HK-2 (cell line): ENCODE measurements at regions not wholly inside any gene's neighbourhood (a gene's known extent, or its start where the extent isn't known, plus 50 kb on each side); places are given as distances from the start of the nearest gene placed in this dataset.

Experiments
- DNase-seq: peaks from one replicate; pipeline ENCODE4 v3.0.0-alpha.2; 2018; ENCODE audit not compliant: unreplicated experiment

DNA sequence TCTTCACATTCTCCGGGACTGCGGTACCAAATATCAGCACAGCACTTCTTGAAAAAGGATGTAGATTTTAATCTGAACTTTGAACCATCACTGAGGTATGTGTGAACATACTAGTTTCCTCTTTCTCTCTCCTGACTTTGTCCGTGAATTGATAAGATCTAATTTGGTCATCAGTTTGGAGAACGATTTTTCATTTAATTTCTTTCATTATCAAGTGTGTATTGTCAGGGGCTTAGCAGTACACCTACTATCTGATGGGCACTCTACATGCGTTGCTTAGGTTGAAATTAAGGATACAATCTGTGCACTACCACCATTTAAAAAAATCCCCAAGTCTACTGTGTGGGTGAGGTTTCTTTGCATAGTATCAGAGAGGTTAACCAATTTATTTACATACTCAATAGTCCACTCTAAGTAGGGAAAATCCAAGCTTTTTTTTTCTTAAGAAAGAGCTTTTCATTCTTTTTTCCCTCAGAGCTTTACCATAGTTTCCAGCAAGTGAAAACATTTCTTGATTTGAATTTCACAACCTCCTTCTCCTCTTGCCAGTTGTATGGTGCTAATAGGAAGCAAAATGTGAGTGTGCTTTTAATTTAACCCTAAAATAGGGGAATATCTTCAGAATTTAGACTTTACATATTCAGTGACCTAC lies 105.4 kb upstream of the ESR1 start:
- no peak for DNase-seq

GRCh38 chr6:151702851-151703658 lies 104.4 kb upstream of the ESR1 start:
- DNase-seq, result no peak

DNA sequence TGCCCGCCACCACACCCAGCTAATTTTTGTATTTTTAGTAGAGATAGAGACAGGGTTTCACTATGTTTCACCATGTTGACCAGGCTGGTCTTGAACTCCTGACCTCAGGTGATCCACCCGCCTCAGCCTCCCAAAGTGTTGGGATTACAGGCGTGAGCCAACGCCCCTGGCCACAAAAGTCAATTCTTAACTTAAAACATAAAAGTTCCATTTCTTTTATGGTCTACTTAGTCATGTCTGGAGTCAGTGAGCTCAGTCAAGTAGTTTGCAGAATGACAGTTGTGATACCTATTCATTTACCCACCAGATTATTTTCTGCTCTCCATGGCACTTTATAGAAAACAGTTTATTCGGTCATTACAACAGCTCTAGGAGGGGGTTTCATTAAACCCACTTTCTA lies 103.1 kb upstream of the ESR1 start:
- DNase-seq, result no peak

DNA sequence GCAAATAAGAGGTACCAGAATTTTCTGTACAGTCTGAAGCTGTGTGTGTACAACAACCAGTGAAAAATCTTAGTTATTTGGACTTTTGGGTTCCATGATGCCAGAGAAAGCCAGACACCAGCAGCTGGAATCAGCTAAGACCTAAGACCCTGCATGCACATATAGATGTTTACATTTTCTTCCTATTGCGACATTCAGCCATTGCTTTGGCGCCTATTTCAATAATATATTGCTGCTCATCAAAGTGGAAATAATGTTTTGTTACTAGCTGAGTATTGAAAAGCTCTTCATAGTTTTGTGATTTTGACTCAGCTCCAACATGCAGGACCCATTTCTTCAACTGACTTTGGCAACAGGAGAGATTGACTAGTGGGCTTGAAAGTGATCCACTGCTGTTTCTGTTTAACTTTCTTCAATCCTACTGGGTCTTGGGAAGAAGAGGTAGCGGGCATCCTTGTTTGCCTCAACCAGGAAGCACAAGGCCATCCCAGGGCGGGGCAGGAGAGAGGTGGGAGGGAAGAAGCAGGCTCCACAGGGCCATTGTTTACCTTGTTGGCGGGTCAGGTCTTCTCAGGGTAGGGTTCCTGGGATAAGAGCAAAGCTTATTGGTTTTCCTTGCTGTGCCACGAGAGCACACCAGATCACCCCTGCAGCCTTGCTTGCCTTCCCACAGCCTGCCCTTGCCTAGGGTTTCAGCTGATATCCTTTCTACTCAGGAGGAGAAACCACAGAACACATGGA lies 101.3 kb upstream of the ESR1 start:
- no peak for DNase-seq

DNA sequence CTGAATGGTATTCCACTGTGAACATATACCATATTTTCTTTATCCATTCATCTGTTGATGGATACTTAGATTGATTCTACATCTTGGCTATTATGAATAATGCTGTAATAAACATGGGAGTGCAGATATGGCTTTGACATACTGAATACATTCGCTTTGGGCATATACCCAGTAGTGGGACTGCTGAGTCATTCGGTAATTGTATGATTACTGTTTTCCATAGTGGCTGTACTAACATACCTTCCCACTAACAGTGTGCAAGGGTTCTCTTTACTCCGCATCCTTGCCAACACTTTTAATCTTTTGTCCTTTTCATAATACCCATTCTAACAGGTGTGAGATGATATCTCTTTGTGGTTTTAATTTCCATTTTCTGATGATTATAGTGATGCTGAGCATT lies 98.2 kb upstream of the ESR1 start:
- DNase-seq, result no peak

DNA sequence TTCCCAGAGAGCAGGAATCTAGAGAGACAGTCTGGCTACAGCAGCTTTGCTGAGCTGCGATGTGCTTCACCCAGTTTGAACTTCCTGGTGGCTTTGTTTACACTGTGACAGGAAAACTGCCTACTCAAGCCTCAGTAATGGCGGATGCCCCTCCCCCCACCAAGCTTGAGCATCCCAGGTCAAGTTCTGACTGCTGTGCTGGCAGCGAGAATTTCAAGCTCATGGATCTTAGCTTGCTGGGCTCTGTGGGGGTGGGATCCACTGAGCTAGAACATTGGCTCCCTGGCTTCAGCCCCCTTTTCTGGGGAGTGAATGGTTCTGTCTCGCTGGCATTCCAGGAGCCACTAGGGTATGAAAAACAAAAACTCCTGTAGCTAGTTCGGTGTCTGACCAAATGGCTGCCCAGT lies 91.0 kb upstream of the ESR1 start:
- DNase-seq, result no peak

- DNase-seq, result no peak
These were observed 88.4 kb upstream of the ESR1 start for GRCh38 chr6:151719070-151719469.

DNA sequence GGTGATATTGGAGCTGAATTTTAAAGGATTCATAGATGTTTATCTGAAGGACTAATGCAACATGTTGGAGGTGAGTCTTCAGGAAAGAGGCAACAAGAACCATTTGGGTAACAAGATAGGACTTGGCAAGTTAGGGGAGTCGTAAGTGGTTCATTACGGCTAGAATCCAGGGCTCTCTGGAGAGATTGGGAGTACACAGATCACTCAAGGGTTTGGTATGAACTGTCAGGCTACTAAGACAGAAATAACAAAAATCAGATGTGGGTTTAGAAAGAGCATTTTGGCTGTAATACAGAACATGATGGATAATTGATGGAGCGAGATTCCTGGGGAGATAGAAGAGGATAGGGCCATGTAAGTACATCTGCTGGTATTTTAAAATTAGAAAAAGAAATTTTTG lies 86.3 kb upstream of the ESR1 start:
- no peak for DNase-seq

DNA sequence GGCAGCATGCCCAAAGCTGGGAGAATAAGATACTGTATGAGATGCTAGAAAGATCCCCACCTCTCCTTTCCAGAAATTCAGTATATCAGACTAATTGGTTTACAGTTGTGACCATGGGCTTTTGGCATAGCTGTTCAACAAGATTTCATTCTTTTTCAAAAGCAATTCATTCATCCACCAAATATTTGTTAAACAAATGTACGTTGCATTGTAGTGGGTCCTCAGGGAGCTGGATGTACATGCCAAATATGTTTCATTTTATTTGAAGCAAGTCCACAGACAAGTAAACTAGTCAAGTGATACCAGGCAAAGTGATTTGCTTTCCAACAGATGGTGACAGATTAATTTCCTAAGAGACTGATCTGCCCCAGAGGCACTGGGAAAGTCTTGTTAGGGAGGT lies 85.8 kb upstream of the ESR1 start:
- no peak for DNase-seq

DNA sequence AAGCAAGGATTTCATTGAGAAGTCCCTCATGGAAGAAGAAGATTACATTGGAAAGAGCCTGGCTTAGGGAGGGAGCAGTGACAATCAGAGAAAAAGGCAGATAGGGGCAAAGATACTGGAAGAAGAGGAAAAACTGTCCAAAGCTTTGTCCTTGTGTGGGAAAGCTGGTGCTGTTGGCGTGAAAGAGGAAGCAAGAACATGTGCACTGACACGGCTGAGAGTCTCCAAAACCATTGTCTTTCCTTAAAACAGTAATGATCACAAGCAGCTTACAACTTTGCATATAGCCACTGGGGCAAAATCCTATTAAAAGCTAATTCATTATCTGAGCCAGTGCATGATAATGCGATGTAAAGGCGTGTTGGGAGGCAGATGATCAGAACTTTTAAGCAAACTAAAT lies 85.1 kb upstream of the ESR1 start:
- no peak for DNase-seq

- DNase-seq, result no peak
These were observed 84.3 kb upstream of the ESR1 start for GRCh38 chr6:151723152-151723551.

DNA sequence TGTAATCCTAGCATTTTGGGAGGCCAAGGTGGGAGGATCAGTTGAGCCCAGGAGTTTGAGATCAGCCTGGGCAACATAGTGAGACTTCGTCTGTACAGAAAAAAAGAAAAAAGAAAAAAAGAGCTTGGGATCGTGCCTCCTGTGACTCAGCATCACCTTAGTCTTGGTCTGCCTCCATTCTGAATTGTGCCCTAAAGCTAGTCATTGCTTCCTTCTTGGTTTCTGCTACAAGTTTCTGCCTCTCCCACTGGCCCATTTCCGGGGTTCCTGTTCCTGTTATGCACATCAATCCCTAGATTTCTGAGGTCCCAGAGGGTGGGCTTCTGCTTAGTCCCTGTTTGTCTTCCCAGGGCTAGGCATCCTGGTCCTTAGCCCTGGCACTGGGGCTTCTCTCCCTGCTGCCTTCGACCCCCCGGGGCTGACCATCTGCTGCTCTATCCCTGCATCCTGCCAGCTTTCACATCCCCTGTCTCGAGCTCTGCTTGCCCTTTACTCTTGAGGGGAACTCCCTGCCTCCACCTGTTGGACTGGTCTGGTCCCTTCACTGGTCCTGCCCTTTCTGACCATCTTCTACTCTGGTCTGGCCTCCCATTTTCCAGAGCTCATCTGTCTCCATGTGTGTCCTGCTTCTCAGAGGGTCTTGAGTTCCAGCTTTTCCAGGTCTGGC lies 77.5 kb upstream of the ESR1 start:
- no peak for DNase-seq

GRCh38 chr6:151730496-151730870 lies 77.0 kb upstream of the ESR1 start:
- no peak for DNase-seq

GRCh38 chr6:151731313-151731712 lies 76.2 kb upstream of the ESR1 start:
- DNase-seq, result no peak

DNA sequence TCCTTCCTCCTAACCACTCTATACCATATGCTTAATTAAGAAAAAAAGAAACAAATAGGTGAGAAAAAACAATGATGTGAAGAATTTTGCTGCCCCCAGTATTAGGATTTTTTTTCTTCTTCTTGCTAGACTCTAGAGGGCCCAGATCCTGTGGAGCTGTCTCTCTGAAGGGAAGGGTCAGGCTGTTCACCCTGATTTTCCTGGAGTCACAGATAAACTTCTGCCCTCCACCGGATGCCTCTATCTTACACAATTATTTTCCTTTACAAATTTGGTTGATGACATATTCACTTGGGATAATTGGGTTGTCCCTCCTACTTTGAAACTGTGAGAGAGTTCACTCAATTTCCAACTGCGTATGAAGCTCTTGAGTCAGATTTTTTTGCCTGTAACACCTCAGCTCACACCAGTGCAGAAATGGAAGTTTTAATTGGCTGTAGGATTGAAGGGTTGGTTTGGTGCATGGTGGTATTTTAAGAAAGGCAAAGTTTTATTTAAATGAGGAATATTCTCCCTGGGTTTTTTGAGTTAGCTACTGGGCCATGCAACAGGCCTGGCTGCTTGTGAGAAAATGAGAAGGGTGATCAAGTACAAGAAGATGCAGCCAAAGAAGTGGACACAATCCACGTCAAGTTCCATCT lies 73.7 kb upstream of the ESR1 start:
- no peak for DNase-seq

DNA sequence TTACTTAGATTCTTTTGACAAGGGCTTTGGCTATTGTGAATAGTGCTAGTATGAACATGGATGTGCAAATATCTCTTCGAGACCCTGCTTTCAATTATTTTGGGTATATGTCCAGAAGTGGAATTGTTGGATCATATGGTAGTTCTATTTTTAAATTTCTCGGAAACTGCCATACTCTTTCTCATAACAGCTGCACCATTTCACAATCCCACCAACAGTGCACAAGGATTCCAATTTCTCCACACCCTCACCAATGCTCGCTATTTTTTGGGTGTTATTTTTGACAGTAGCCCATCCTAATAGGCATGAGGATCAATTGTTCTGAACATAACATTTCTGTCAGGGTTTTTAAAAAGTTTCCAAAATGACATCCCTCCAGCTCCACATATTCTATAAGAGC lies 69.2 kb upstream of the ESR1 start:
- DNase-seq, result no peak

DNA sequence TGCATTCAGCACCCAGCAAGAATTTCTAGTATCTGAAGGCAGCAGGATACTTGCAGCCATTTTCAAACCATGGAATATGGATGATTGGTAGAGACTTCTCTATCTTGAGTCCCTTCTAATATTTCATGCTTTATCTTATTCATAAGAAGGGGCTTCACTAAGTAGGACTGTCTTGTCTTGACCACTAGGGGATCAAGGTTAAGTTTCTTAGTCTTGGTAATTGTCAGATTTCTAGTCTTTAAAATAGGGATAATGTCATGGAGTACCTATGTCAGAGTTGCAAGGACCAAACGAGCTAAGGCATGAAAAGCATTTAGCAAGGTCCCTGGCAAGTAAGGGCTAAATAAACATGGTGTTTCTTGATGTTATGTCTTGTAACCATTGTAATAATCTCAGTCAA lies 68.5 kb upstream of the ESR1 start:
- DNase-seq, result no peak

GRCh38 chr6:151740820-151741219 lies 66.7 kb upstream of the ESR1 start:
- DNase-seq, result no peak

GRCh38 chr6:151747896-151748295 lies 59.6 kb upstream of the ESR1 start:
- DNase-seq, result no peak

DNA sequence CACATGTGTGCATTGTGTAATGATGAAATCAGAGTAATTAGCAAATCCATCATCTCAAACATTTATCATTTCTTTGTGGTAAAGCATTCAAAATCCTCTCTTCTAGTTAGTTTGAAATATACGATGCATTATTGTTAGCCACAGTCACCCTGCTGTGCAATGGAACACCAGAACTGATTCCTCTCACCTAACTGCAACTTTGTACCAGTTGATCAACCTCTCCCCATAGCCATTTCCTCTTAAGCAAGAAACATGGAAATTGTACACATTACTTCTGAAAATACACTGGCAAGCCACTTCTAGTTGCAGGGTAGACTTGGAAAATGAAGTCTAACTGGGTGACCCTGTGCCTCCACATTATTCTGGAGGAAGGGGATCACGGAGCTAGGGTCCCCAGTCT lies 58.1 kb upstream of the ESR1 start:
- no peak for DNase-seq

DNA sequence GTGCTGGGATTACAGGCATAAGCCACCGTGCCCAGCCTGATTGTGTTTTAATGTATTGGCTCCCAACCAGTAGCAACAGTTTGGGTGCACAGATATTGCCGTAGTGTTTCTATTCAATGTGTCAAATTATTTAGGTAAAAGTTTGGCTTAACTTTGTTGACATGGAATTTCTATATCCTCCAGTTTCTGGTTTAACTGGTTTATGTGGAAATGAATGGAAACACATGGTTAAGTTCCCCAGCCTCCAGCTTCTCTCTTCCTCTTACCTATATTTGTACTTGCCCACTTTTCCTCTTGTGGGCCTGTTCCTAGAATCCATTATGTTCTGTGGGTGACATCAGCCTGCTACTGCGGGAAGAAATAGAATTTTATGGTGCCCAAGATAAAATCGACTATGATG lies 53.9 kb upstream of the ESR1 start:
- DNase-seq, result no peak

DNA sequence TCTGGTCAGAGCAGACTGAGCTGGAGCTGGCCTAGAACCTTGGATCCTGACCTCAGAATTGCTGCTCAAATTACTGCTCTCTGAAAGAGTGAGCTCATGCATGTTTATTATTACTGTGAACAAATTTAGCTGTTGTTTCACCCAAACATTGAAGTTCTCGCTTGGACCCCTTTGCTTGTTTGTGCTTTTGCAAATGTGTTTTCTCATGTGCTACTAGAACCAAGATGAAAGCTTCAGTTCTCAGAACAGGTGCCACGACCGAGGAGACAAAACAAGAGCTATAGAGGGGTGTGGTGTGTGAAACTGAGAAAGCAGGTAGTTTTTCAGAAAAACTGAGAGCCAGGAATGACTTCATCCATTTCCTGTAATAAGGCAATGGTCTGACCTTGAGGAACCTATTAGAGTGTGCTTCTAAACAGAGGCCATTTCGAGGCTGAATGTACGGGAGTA lies 50.0 kb upstream of the ESR1 start:
- no peak for DNase-seq
